Fibroblast of lung (primary cell): ENCODE measurements at regions not wholly inside any gene's neighbourhood (a gene's known extent, or its start where the extent isn't known, plus 50 kb on each side); places are given as distances from the start of the nearest gene placed in this dataset.

Source experiments
- CTCF ChIP-seq, 2 donors: IDR thresholded peaks in 1 of 2; conservative IDR thresholded peaks in 1 of 2; 1 replicate in 1 of 2; 2 replicates in 1 of 2; pipeline ENCODE4 v1.5.1; 2011 to 2012; ENCODE audit warnings: low read length in 2 of 2, control low read depth in 1 of 2, inconsistent platforms in 1 of 2, low read depth in 1 of 2, mild to moderate bottlenecking in 1 of 2
- EZH2 ChIP-seq: IDR thresholded peaks from 2 replicates; pipeline ENCODE4 v1.5.1; 2012; ENCODE audit warnings: low read length, control low read depth, mild to moderate bottlenecking; ENCODE audit errors: missing control alignments

- TF ChIP-seq CTCF (conservative IDR thresholded peaks at IDR 0.05 in 1 of 2, IDR thresholded peaks at IDR 0.05 in 1 of 2; ENCODE audit: low read depth in 1 of 2, low read length in 2 of 2) (no peak), EZH2 (no peak)
Measured at GRCh38 chr4:152054731-152055130, 293.9 kb upstream of the GATB start.
